ENCODE measurements at regions not wholly inside any gene's neighbourhood (a gene's known extent, or its start where the extent isn't known, plus 50 kb on each side); places are given as distances from the start of the nearest gene placed in this dataset.
A peak's percentile ranks its signal among the peaks of the same experiment; 100 is the strongest.

DNA sequence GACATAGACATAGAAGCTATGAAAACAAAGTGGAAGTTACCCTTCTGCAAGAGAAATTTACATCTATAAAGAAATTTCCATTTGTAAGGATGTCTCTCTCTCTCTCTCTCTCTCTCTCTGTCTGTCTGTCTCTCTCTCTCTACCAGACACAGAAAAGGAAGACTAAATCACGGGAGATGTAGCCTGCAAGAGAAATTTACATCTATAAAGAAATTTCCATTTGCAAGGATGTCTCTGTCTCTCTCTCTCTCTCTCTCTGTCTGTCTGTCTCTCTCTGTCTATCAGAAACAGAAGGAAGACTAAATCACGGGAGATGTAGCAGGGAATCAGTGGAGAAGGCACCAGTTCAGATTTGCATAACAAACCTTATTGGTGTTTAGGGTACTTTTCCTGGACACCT is 65.6 kb upstream of the CTSO start:
- WGBS (ENCODE audit: insufficient coverage): no CpG with 5 or more reads among the region's 2 CpGs
- Histone ChIP-seq H3K4me3 (ENCODE audit: low read depth, low read length) (no peak overlapping the region), H3K9me3 (ENCODE audit: control insufficient read depth, insufficient read depth, low read length) (no peaks in the 10 kb centered on the region), H3K27me3 (ENCODE audit: control insufficient read depth, insufficient read depth, low read length) (no peaks in the 10 kb centered on the region), H3K4me1 (ENCODE audit: control insufficient read depth, insufficient read depth, low read length) (peaks cover 3% of the 10 kb centered on the region), H3K27ac (ENCODE audit: low read depth, low read length) (no peak overlapping the region), H3K36me3 (ENCODE audit: control insufficient read depth, insufficient read depth, low read length) (no peaks in the 10 kb centered on the region)
- no peak for DNase-seq (ENCODE audit: low read depth in 4 of 6, low spot score in 6 of 6)

DNA sequence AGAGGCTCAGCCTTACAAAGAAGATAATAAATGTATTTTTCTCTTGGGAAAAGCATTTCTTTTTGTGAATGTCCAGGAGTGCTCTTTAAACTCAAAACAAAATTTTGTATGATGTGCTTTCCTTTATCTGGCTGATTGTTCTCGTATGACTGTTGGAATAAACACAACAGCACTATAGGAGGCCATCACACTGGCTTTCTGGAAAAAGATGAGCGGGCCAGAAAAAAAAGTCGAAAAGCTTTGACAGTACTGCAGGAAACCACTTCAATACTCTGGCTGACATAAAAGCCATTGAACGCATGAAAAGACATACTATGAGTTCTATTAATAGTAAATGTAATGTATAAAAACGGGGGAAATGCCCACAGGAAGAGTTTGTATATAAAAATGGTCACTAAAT is 64.7 kb upstream of the CTSO start:
- no CpG with 5 or more reads among the region's 5 CpGs for WGBS (ENCODE audit: insufficient coverage)
- peak in 2 of 6 donors; percentile 23 to 50 for DNase-seq (ENCODE audit: low read depth in 4 of 6, low spot score in 6 of 6)
- H3K27ac ChIP-seq (ENCODE audit: low read depth, low read length): no peak overlapping the region
- no peaks in the 10 kb centered on the region for H3K9me3 ChIP-seq (ENCODE audit: control insufficient read depth, insufficient read depth, low read length)
- no peaks in the 10 kb centered on the region for H3K27me3 ChIP-seq (ENCODE audit: control insufficient read depth, insufficient read depth, low read length)
- no peak overlapping the region for H3K4me3 ChIP-seq (ENCODE audit: low read depth, low read length)
- H3K4me1 ChIP-seq (ENCODE audit: control insufficient read depth, insufficient read depth, low read length): peaks cover 3% of the 10 kb centered on the region
- no peaks in the 10 kb centered on the region for H3K36me3 ChIP-seq (ENCODE audit: control insufficient read depth, insufficient read depth, low read length)

DNA sequence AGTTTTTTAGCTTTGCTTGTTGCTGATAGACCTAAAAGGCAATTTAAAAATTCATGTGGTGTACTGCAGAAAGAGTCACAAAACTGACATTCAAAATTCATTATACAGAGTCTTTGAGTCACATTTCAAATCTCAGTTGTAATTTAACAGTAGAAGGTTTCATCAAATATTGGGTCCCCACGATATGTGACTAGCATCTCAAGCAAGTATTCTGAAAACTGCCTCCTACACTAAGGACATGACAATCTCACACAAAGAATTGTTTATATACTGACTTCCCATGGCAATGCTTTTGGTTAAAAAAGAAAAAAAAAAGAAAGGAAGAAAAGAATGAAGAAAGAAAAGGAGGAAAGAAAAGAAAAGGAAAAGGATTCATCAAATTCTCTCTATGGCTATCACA is 62.1 kb upstream of the CTSO start:
- no CpG with 5 or more reads among the region's 1 CpG for WGBS (ENCODE audit: insufficient coverage)
- Histone ChIP-seq H3K27me3 (ENCODE audit: control insufficient read depth, insufficient read depth, low read length) (no peaks in the 10 kb centered on the region), H3K4me3 (ENCODE audit: low read depth, low read length) (no peak overlapping the region), H3K36me3 (ENCODE audit: control insufficient read depth, insufficient read depth, low read length) (no peaks in the 10 kb centered on the region), H3K4me1 (ENCODE audit: control insufficient read depth, insufficient read depth, low read length) (peaks cover 3% of the 10 kb centered on the region), H3K9me3 (ENCODE audit: control insufficient read depth, insufficient read depth, low read length) (no peaks in the 10 kb centered on the region), H3K27ac (ENCODE audit: low read depth, low read length) (no peak overlapping the region)
- peak in 3 of 6 donors; percentile 14 to 49 (median 34) for DNase-seq (ENCODE audit: low read depth in 4 of 6, low spot score in 6 of 6)

DNA sequence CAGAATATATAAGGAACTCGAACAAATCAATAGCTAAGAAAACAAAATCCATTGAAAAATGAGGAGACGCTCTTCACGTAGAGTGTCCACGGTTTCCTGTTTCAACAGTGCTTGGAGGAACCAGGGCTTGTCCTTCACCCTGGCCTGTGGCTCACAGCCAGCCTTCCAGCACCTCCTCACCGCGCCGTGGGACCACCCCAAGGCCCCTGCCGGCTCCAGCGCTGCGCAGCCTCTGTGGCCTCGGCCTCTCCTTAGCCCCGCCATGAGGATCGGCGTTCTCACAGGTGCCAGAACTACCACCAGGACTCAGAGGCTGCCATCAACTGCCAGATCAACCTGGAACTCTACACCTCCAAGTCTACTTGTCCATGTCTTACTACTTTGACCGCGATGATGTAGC is 52.5 kb upstream of the CTSO start:
- H3K27ac ChIP-seq (ENCODE audit: low read depth, low read length): no peak overlapping the region
- no peak overlapping the region for H3K4me3 ChIP-seq (ENCODE audit: low read depth, low read length)
- no peaks in the 10 kb centered on the region for H3K36me3 ChIP-seq (ENCODE audit: control insufficient read depth, insufficient read depth, low read length)
- no peaks in the 10 kb centered on the region for H3K4me1 ChIP-seq (ENCODE audit: control insufficient read depth, insufficient read depth, low read length)
- no peaks in the 10 kb centered on the region for H3K27me3 ChIP-seq (ENCODE audit: control insufficient read depth, insufficient read depth, low read length)
- H3K9me3 ChIP-seq (ENCODE audit: control insufficient read depth, insufficient read depth, low read length): no peaks in the 10 kb centered on the region
- WGBS (ENCODE audit: insufficient coverage): 93% methylated on average over 13 of the region's 16 CpGs
- no peak for DNase-seq (ENCODE audit: low read depth in 4 of 6, low spot score in 6 of 6)
